ENCODE measurements at regions not wholly inside any gene's neighbourhood (a gene's known extent, or its start where the extent isn't known, plus 50 kb on each side); places are given as distances from the start of the nearest gene placed in this dataset.

- DNase-seq (ENCODE audit: low read depth) (no peak), FAIRE-seq (no peak)
- H3K36me3 ChIP-seq (ENCODE audit: control insufficient read depth, insufficient read depth, low read length): no peaks in the 10 kb centered on the region
- no peak overlapping the region for H3K4me3 ChIP-seq (ENCODE audit: low read depth, low read length)
- no peaks in the 10 kb centered on the region for H3K27me3 ChIP-seq (ENCODE audit: control insufficient read depth, insufficient read depth, low read length)
- TF ChIP-seq CTCF (IDR thresholded peaks at IDR 0.05; ENCODE audit: insufficient read depth, low read length, severe bottlenecking): no peak
Observed at GRCh38 chr10:44016589-44017482, 368.1 kb downstream of the CXCL12 start.

- FAIRE-seq (peak; percentile 62), DNase-seq (ENCODE audit: low read depth) (no peak)
- TF ChIP-seq CTCF (IDR thresholded peaks at IDR 0.05; ENCODE audit: insufficient read depth, low read length, severe bottlenecking): no peak
- Histone ChIP-seq H3K27me3 (ENCODE audit: control insufficient read depth, insufficient read depth, low read length) (no peaks in the 10 kb centered on the region), H3K4me3 (ENCODE audit: low read depth, low read length) (no peak overlapping the region), H3K36me3 (ENCODE audit: control insufficient read depth, insufficient read depth, low read length) (no peaks in the 10 kb centered on the region)
Observed at GRCh38 chr10:44015702-44016500, 367.2 kb upstream of the ZNF32 start.

- Histone ChIP-seq H3K27me3 (ENCODE audit: control insufficient read depth, insufficient read depth, low read length) (no peaks in the 10 kb centered on the region), H3K36me3 (ENCODE audit: control insufficient read depth, insufficient read depth, low read length) (no peaks in the 10 kb centered on the region), H3K4me3 (ENCODE audit: low read depth, low read length) (no peak overlapping the region)
- DNase-seq (ENCODE audit: low read depth) (no peak), FAIRE-seq (no peak)
- TF ChIP-seq CTCF (IDR thresholded peaks at IDR 0.05; ENCODE audit: insufficient read depth, low read length, severe bottlenecking): no peak
Observed at GRCh38 chr10:44014644-44015250, 366.1 kb upstream of the ZNF32 start.

- no peak for FAIRE-seq
- no peaks in the 10 kb centered on the region for H3K36me3 ChIP-seq (ENCODE audit: control insufficient read depth, insufficient read depth, low read length)
- no peak for DNase-seq (ENCODE audit: low read depth)
- H3K4me3 ChIP-seq (ENCODE audit: low read depth, low read length): no peak overlapping the region
- no peak for TF ChIP-seq CTCF (IDR thresholded peaks at IDR 0.05; ENCODE audit: insufficient read depth, low read length, severe bottlenecking)
- H3K27me3 ChIP-seq (ENCODE audit: control insufficient read depth, insufficient read depth, low read length): no peaks in the 10 kb centered on the region
Observed at GRCh38 chr10:44013981-44014380, 365.3 kb upstream of the ZNF32 start.

DNA sequence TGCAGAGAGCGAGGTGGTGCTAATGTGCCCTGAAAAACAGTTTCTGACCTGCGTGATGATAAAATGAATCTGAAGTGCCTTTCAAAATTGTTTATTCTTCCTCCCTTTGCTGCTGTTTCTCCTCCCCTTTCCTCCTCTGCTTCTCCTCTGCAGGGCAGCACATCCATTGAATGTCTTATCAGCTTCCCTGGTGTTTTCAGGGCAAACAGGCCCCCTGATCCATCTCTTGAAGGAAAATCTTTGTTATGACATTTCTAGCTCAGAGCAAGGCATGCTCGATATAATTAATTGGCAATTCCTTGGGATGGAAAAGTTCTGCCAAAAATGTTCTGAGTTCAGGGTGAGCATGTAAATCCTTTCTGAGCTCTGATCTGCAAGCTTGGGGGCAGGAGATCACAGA lies 364.2 kb upstream of the ZNF32 start:
- no peak overlapping the region for H3K4me3 ChIP-seq (ENCODE audit: low read depth, low read length)
- DNase-seq (ENCODE audit: low read depth) (no peak), FAIRE-seq (no peak)
- H3K27me3 ChIP-seq (ENCODE audit: control insufficient read depth, insufficient read depth, low read length): no peaks in the 10 kb centered on the region
- TF ChIP-seq CTCF (IDR thresholded peaks at IDR 0.05; ENCODE audit: insufficient read depth, low read length, severe bottlenecking): no peak
- no peaks in the 10 kb centered on the region for H3K36me3 ChIP-seq (ENCODE audit: control insufficient read depth, insufficient read depth, low read length)

All from bronchial epithelial cell (primary cell).